ENCODE measurements at regions not wholly inside any gene's neighbourhood (a gene's known extent, or its start where the extent isn't known, plus 50 kb on each side); places are given as distances from the start of the nearest gene placed in this dataset.

DNA sequence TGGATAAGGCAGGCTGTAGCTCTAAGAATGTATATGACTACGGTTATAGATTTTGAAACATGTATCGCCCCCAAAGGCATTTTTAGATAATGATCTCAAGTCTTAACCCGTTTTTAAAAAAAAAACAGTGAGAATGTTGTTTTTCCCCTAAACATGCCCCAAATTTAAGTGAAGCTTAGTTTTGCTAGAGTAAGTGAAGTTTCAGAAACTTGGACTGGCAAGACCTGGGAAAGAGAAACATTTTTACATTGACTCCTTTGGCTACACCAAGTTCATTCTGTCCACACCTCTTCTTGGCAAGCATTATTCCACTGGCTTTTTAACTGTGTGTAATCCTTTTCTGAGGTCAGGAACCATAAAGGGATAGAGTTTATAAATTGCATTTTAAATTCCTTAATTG is 216.7 kb upstream of the CELF2 start:
- Mint-ChIP-seq H3K9me3 (ENCODE audit: low read depth) (peaks cover 3% of the 10 kb centered on the region), H3K27me3 (peaks cover 55% of the 10 kb centered on the region), H3K27ac (no peak overlapping the region), H3K4me1 (ENCODE audit: low read depth) (peaks cover 9% of the 10 kb centered on the region), H3K36me3 (ENCODE audit: insufficient read depth) (no peaks in the 10 kb centered on the region), H3K4me3 (ENCODE audit: low read depth) (no peak overlapping the region)
- TF ChIP-seq, protein P1, sequence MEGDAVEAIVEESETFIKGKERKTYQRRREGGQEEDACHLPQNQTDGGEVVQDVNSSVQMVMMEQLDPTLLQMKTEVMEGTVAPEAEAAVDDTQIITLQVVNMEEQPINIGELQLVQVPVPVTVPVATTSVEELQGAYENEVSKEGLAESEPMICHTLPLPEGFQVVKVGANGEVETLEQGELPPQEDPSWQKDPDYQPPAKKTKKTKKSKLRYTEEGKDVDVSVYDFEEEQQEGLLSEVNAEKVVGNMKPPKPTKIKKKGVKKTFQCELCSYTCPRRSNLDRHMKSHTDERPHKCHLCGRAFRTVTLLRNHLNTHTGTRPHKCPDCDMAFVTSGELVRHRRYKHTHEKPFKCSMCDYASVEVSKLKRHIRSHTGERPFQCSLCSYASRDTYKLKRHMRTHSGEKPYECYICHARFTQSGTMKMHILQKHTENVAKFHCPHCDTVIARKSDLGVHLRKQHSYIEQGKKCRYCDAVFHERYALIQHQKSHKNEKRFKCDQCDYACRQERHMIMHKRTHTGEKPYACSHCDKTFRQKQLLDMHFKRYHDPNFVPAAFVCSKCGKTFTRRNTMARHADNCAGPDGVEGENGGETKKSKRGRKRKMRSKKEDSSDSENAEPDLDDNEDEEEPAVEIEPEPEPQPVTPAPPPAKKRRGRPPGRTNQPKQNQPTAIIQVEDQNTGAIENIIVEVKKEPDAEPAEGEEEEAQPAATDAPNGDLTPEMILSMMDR (IDR thresholded peaks at IDR 0.05; ENCODE audit: unreplicated experiment) = no peak
- DNase-seq (ENCODE audit: low spot score, unreplicated experiment) = no peak

DNA sequence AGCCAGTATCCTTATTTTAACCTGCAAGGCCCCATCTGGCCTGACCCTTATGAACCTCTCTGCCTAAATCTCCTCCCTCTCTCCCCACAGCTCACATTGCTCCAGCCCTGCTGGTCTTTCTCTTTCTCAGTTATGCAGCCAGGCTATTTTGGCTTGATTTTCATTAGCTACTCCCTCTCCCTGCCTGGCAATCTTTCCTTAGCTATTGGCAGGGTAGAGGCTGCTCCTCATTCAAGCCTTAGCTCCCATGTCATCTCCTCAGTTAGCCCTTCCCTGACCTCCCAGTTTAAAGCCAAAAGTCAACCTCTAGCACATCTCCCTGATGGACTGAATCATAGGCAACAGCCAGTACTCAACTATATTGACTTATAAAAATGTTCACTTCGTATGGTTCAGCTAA is 214.4 kb upstream of the CELF2 start:
- Mint-ChIP-seq H3K4me1 (ENCODE audit: low read depth) (peaks cover 7% of the 10 kb centered on the region), H3K27ac (no peak overlapping the region), H3K4me3 (ENCODE audit: low read depth) (no peak overlapping the region), H3K9me3 (ENCODE audit: low read depth) (peaks cover 3% of the 10 kb centered on the region), H3K27me3 (peaks cover 43% of the 10 kb centered on the region), H3K36me3 (ENCODE audit: insufficient read depth) (no peaks in the 10 kb centered on the region)
- TF ChIP-seq, protein P1 (IDR thresholded peaks at IDR 0.05; ENCODE audit: unreplicated experiment) = no peak
- DNase-seq (ENCODE audit: low spot score, unreplicated experiment) = no peak

DNA sequence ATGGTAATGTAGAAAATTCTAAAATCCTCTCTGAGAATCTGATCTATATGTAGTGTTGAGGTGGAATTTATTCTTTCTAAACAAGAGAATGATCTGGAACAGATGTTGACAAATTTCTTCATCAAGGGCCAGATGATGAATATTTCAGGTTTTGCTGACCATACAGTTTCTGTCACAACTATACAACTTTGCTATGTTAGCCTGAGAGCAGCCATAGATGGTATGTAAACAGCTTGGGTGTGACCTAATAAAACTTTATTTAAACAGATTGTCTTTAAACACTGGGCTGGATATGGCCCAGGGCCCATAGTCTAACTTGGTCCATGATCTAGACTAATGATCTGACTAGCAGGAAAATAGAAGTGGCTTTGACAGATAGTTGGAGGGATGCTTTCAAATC is 213.6 kb upstream of the CELF2 start:
- H3K9me3 Mint-ChIP-seq (ENCODE audit: low read depth) = peaks cover 3% of the 10 kb centered on the region
- H3K4me3 Mint-ChIP-seq (ENCODE audit: low read depth) = no peak overlapping the region
- no peak overlapping the region for H3K27ac Mint-ChIP-seq
- TF ChIP-seq, protein P1 (IDR thresholded peaks at IDR 0.05; ENCODE audit: unreplicated experiment) = no peak
- peaks cover 8% of the 10 kb centered on the region for H3K4me1 Mint-ChIP-seq (ENCODE audit: low read depth)
- no peak for DNase-seq (ENCODE audit: low spot score, unreplicated experiment)
- peaks cover 38% of the 10 kb centered on the region for H3K27me3 Mint-ChIP-seq
- no peaks in the 10 kb centered on the region for H3K36me3 Mint-ChIP-seq (ENCODE audit: insufficient read depth)

DNA sequence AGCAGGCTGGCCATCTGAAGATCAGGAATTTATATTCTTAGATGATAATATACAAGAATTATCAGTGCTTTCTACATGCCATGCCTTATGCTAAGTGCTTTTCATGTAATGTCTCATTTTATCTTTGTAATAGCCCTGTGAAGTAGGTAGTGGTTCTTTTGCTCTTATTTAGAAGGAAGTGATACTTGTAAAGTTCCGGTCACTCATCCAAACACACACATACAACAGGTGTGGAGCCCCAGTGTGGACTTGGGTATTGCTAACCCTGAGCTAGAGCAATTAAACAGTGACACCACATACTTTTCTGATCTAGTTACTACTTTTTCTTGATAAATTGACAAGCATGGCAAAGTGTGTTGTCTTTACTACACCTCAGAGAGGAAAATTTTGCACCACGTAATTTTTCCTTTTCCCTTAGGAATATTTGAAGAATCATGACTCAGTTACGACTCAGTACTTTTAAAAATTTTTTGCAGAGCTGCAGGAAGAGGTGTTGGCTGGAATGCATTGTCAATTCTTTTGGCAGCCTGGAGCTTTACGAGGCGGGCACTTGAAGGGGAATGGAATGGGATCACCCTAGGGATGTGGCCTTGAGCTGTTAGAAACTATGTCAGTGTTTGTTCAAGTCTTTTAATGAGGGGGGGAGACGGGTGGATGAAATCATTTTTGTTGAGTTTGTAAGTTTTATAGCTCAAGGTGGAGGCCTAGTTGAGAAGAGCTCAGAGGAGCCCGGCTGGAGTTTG is 212.5 kb upstream of the CELF2 start:
- H3K27ac Mint-ChIP-seq = no peak overlapping the region
- no peaks in the 10 kb centered on the region for H3K36me3 Mint-ChIP-seq (ENCODE audit: insufficient read depth)
- H3K27me3 Mint-ChIP-seq = peaks cover 37% of the 10 kb centered on the region
- TF ChIP-seq, protein P1 (IDR thresholded peaks at IDR 0.05; ENCODE audit: unreplicated experiment) = no peak
- H3K9me3 Mint-ChIP-seq (ENCODE audit: low read depth) = peaks cover 3% of the 10 kb centered on the region
- no peak for DNase-seq (ENCODE audit: low spot score, unreplicated experiment)
- peaks cover 9% of the 10 kb centered on the region for H3K4me1 Mint-ChIP-seq (ENCODE audit: low read depth)
- H3K4me3 Mint-ChIP-seq (ENCODE audit: low read depth) = no peak overlapping the region

DNA sequence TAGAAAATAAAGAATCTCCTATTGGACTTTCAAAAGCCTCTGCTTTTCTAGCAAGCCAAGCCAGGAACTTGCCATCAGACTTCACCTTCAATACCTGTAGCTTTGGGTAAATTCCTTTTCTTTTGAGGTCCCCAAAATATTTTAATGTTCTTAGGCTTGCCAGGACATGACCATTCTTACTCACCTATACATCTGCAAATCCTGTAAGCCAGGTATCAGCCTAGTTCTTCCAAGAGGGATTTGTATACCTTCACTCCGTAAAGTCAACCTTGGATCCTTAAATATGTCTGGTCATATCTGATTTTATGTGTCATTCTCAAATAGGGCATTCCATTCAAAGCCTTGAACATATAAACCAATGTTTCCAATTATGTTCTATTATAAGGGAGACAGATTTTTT is 210.6 kb upstream of the CELF2 start:
- DNase-seq (ENCODE audit: low spot score, unreplicated experiment) = no peak
- Mint-ChIP-seq H3K27me3 (peaks cover 45% of the 10 kb centered on the region), H3K9me3 (ENCODE audit: low read depth) (no peaks in the 10 kb centered on the region), H3K36me3 (ENCODE audit: insufficient read depth) (no peaks in the 10 kb centered on the region), H3K27ac (no peak overlapping the region), H3K4me1 (ENCODE audit: low read depth) (peaks cover 9% of the 10 kb centered on the region), H3K4me3 (ENCODE audit: low read depth) (no peak overlapping the region)
- TF ChIP-seq, protein P1 (IDR thresholded peaks at IDR 0.05; ENCODE audit: unreplicated experiment) = no peak

Data from progenitor cell of endocrine pancreas (in vitro differentiated cells).